HEK293 (cell line): ENCODE measurements at regions not wholly inside any gene's neighbourhood (a gene's known extent, or its start where the extent isn't known, plus 50 kb on each side); places are given as distances from the start of the nearest gene placed in this dataset.

Experiments
- CTCF ChIA-PET: fragments of 350-600 bp; formaldehyde crosslinking; extraction: SDS; loops from one replicate; lab custom pipeline; 2021; ENCODE audit warnings: antibody characterized with exemption; lab: Yijun Ruan, JAX
- POLR2A ChIA-PET: fragments of 300-600 bp; formaldehyde crosslinking; extraction: SDS; loops from one replicate; lab custom pipeline; 2020; ENCODE audit warnings: antibody characterized with exemption, inconsistent platforms; lab: Yijun Ruan, JAX
- H3K27ac ChIP-seq: fragments of 200-500 bp; sonication (Bioruptor generic); 2 replicates; pipeline ENCODE4 v1.5.1; 2014; ENCODE audit warnings: low read depth, low read length, control low read depth, inconsistent platforms; ENCODE audit errors: extremely low read depth
- H3K36me3 ChIP-seq, 2 experiments: fragments of 200-500 bp in 1 of 2; sonication (Bioruptor generic) in 1 of 2; 1 replicate in 1 of 2; 2 replicates in 1 of 2; pipeline ENCODE4 v1.5.1; 2014 to 2017; ENCODE audit warnings: inconsistent platforms in 2 of 2, low read length in 2 of 2; ENCODE audit not compliant: control insufficient read depth in 2 of 2, insufficient read depth in 1 of 2
- H3K4me1 ChIP-seq: fragments of 200-500 bp; sonication (Bioruptor generic); 2 replicates; pipeline ENCODE4 v1.5.1; 2014; ENCODE audit warnings: mild to moderate bottlenecking, low read length, inconsistent platforms; ENCODE audit not compliant: control insufficient read depth, insufficient read depth
- H3K4me3 ChIP-seq: 2 replicates; pipeline ENCODE4 v1.5.1; 2011; ENCODE audit warnings: low read depth, mild to moderate bottlenecking, control low read depth, low read length, moderate library complexity
- H3K9me3 ChIP-seq: fragments of 200-500 bp; sonication (Bioruptor generic); 2 replicates; pipeline ENCODE4 v1.5.1; 2014; ENCODE audit warnings: low read depth, low read length, inconsistent platforms; ENCODE audit not compliant: control insufficient read depth, insufficient read depth
- AEBP2 ChIP-seq: fragments of 450-650 bp; formaldehyde crosslinking; IDR thresholded peaks from 2 replicates; pipeline ENCODE4 v1.5.1; 2016; ENCODE audit warnings: missing biosample characterization, missing genetic modification characterization, borderline replicate concordance
- HOXD13 ChIP-seq: sonication (generic); formaldehyde crosslinking; IDR thresholded peaks from 2 replicates; pipeline ENCODE4 v1.8.0; 2022; ENCODE audit warnings: missing genetic modification reagents, borderline replicate concordance
- IKZF3 ChIP-seq: fragments of 450-650 bp; IDR thresholded peaks from 2 replicates; pipeline ENCODE4 v1.5.0; 2018; ENCODE audit warnings: missing biosample characterization, mild to moderate bottlenecking, missing genetic modification characterization, moderate library complexity
- MYNN ChIP-seq: fragments of 450-650 bp; formaldehyde crosslinking; IDR thresholded peaks from 2 replicates; pipeline ENCODE4 v1.5.1; 2016; ENCODE audit warnings: missing biosample characterization, missing genetic modification characterization, borderline replicate concordance
- RBAK ChIP-seq: fragments of 450-650 bp; formaldehyde crosslinking; IDR thresholded peaks from 2 replicates; pipeline ENCODE4 v1.5.1; 2016; ENCODE audit warnings: missing biosample characterization, missing genetic modification characterization
- SALL2 ChIP-seq: fragments of 450-650 bp; formaldehyde crosslinking; IDR thresholded peaks from 2 replicates; pipeline ENCODE4 v1.5.0; 2017; ENCODE audit warnings: missing biosample characterization, mild to moderate bottlenecking, missing genetic modification characterization, borderline replicate concordance
- ZIC2 ChIP-seq: fragments of 450-650 bp; formaldehyde crosslinking; IDR thresholded peaks from 2 replicates; pipeline ENCODE4 v1.5.1; 2016; ENCODE audit warnings: missing biosample characterization, missing genetic modification characterization
- ZNF132 ChIP-seq: fragments of 450-650 bp; formaldehyde crosslinking; IDR thresholded peaks from 2 replicates; pipeline ENCODE4 v1.5.1; 2017; ENCODE audit warnings: missing biosample characterization, missing genetic modification characterization, borderline replicate concordance
- ZNF138 ChIP-seq: fragments of 450-650 bp; formaldehyde crosslinking; IDR thresholded peaks from 2 replicates; pipeline ENCODE4 v1.5.1; 2016; ENCODE audit warnings: missing biosample characterization, missing genetic modification characterization, borderline replicate concordance
- ZNF19 ChIP-seq: fragments of 450-650 bp; formaldehyde crosslinking; IDR thresholded peaks from 2 replicates; pipeline ENCODE4; 2016; ENCODE audit warnings: missing biosample characterization, missing genetic modification characterization, low read depth
- ZNF280D ChIP-seq: fragments of 450-650 bp; formaldehyde crosslinking; IDR thresholded peaks from 2 replicates; pipeline ENCODE4 v1.5.1; 2016; ENCODE audit warnings: missing biosample characterization, missing genetic modification characterization
- ZNF292 ChIP-seq: fragments of 450-650 bp; formaldehyde crosslinking; IDR thresholded peaks from 2 replicates; pipeline ENCODE4 v1.5.1; 2016; ENCODE audit warnings: low read depth, missing biosample characterization, missing genetic modification characterization, borderline replicate concordance
- ZNF398 ChIP-seq: fragments of 450-650 bp; formaldehyde crosslinking; IDR thresholded peaks from 2 replicates; pipeline ENCODE4 v1.5.1; 2017; ENCODE audit warnings: missing biosample characterization, missing genetic modification characterization
- ZNF48 ChIP-seq: fragments of 450-650 bp; formaldehyde crosslinking; IDR thresholded peaks from 2 replicates; pipeline ENCODE4 v1.5.1; 2016; ENCODE audit warnings: missing biosample characterization, missing genetic modification characterization
- ZNF555 ChIP-seq: fragments of 450-650 bp; formaldehyde crosslinking; conservative IDR thresholded peaks from 2 replicates; pipeline ENCODE4 v1.5.1; 2017; ENCODE audit warnings: missing biosample characterization, mild to moderate bottlenecking, missing genetic modification characterization, inconsistent platforms
- ZNF571 ChIP-seq: fragments of 450-650 bp; formaldehyde crosslinking; IDR thresholded peaks from 2 replicates; pipeline ENCODE4 v1.5.0; 2017; ENCODE audit warnings: missing biosample characterization, missing genetic modification characterization
- ZNF623 ChIP-seq: fragments of 450-650 bp; formaldehyde crosslinking; IDR thresholded peaks from 2 replicates; pipeline ENCODE4 v1.5.1; 2016; ENCODE audit warnings: missing biosample characterization, missing genetic modification characterization
- ZNF626 ChIP-seq: fragments of 450-650 bp; sonication (Bioruptor Pico); formaldehyde crosslinking; IDR thresholded peaks from 2 replicates; pipeline ENCODE4 v1.5.1; 2018; ENCODE audit warnings: missing biosample characterization, missing genetic modification characterization, inconsistent platforms
- ZNF660 ChIP-seq: fragments of 450-650 bp; IDR thresholded peaks from 2 replicates; pipeline ENCODE4 v1.5.1; 2018; ENCODE audit warnings: missing biosample characterization, mild to moderate bottlenecking, missing genetic modification characterization
- ZSCAN30 ChIP-seq: fragments of 450-650 bp; IDR thresholded peaks from 2 replicates; pipeline ENCODE4 v1.5.1; 2018; ENCODE audit warnings: missing biosample characterization, mild to moderate bottlenecking, missing genetic modification characterization, moderate library complexity
- TF ChIP-seq, protein P1 (sequence below): fragments of 450-650 bp; formaldehyde crosslinking; IDR thresholded peaks from 2 replicates; pipeline ENCODE4 v1.5.1; 2016; ENCODE audit warnings: missing biosample characterization, missing genetic modification characterization
- TF ChIP-seq, protein P2 (sequence below): fragments of 450-650 bp; formaldehyde crosslinking; IDR thresholded peaks from 2 replicates; pipeline ENCODE4 v1.5.1; 2016; ENCODE audit warnings: missing biosample characterization, missing genetic modification characterization

GRCh38 chr6:140560671-140561070 lies 1186.2 kb upstream of the CITED2 start:
- CTCF ChIA-PET, result interaction anchor here (0.6 kb wide), 1 partner anchor 535 kb away, joined by 3 read pairs; no protein-coding TSS in a partner anchor
- Histone ChIP-seq H3K9me3 (no peaks in the 10 kb centered on the region), H3K4me3 (no peak overlapping the region), H3K27ac (no peak overlapping the region), H3K4me1 (no peaks in the 10 kb centered on the region), H3K36me3 (no peaks in the 10 kb centered on the region)
- TF ChIP-seq ZNF571 (tag by site-specific recombination) (no peak), ZNF292 (tag by site-specific recombination) (no peak), ZNF660 (no peak), RBAK (tag by site-specific recombination) (no peak), ZNF398 (tag by site-specific recombination) (no peak), ZNF48 (tag by site-specific recombination) (no peak), IKZF3 (tag by site-specific recombination) (no peak)
- POLR2A ChIA-PET, result no interaction called here

DNA sequence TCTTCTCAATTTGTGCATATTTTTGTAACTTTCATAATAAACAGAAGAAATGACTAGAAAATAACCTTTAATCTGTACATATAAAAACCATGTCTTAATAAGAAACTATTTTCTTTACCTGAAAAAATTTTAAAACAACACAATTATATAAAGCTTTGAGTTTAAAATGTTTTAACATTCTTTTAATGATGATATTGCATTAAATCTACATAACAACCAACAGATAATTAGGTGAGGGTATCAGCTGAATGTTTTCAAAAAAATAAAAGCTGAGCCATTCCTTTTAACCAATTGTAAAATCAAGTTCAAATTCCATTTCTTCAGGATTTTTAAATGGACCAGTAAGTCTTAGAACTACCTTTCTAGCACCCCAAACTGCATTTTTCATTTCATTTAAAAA lies 1185.0 kb upstream of the CITED2 start:
- Histone ChIP-seq H3K27ac (no peak overlapping the region), H3K4me3 (no peak overlapping the region), H3K4me1 (no peaks in the 10 kb centered on the region), H3K36me3 (no peaks in the 10 kb centered on the region), H3K9me3 (no peaks in the 10 kb centered on the region)
- ChIA-PET POLR2A (no interaction called here), CTCF (interaction anchor here (0.7 kb wide), 1 partner anchor 683 kb away, joined by 3 read pairs; no protein-coding TSS in a partner anchor)
- TF ChIP-seq MYNN (no peak), HOXD13 (CRISPR knock-in tag) (no peak), ZNF138 (tag by site-specific recombination) (no peak), ZNF626 (no peak), ZNF280D (no peak), ZNF555 (no peak), SALL2 (no peak), ZIC2 (tag by site-specific recombination) (no peak), ZNF132 (tag by site-specific recombination) (no peak), ZSCAN30 (tag by site-specific recombination) (no peak), ZNF19 (tag by site-specific recombination) (no peak), ZNF623 (tag by site-specific recombination) (no peak), AEBP2 (no peak)
- TF ChIP-seq, protein P1, sequence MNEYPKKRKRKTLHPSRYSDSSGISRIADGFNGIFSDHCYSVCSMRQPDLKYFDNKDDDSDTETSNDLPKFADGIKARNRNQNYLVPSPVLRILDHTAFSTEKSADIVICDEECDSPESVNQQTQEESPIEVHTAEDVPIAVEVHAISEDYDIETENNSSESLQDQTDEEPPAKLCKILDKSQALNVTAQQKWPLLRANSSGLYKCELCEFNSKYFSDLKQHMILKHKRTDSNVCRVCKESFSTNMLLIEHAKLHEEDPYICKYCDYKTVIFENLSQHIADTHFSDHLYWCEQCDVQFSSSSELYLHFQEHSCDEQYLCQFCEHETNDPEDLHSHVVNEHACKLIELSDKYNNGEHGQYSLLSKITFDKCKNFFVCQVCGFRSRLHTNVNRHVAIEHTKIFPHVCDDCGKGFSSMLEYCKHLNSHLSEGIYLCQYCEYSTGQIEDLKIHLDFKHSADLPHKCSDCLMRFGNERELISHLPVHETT (tag by site-specific recombination), result no peak
- TF ChIP-seq, protein P2, sequence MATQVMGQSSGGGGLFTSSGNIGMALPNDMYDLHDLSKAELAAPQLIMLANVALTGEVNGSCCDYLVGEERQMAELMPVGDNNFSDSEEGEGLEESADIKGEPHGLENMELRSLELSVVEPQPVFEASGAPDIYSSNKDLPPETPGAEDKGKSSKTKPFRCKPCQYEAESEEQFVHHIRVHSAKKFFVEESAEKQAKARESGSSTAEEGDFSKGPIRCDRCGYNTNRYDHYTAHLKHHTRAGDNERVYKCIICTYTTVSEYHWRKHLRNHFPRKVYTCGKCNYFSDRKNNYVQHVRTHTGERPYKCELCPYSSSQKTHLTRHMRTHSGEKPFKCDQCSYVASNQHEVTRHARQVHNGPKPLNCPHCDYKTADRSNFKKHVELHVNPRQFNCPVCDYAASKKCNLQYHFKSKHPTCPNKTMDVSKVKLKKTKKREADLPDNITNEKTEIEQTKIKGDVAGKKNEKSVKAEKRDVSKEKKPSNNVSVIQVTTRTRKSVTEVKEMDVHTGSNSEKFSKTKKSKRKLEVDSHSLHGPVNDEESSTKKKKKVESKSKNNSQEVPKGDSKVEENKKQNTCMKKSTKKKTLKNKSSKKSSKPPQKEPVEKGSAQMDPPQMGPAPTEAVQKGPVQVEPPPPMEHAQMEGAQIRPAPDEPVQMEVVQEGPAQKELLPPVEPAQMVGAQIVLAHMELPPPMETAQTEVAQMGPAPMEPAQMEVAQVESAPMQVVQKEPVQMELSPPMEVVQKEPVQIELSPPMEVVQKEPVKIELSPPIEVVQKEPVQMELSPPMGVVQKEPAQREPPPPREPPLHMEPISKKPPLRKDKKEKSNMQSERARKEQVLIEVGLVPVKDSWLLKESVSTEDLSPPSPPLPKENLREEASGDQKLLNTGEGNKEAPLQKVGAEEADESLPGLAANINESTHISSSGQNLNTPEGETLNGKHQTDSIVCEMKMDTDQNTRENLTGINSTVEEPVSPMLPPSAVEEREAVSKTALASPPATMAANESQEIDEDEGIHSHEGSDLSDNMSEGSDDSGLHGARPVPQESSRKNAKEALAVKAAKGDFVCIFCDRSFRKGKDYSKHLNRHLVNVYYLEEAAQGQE (tag by site-specific recombination), result no peak
